Astrocyte (in vitro differentiated cells and primary cell): ENCODE measurements at regions not wholly inside any gene's neighbourhood (a gene's known extent, or its start where the extent isn't known, plus 50 kb on each side); places are given as distances from the start of the nearest gene placed in this dataset.

Experiments used
- CTCF ChIP-seq: IDR thresholded peaks from 2 replicates; pipeline ENCODE4 v1.5.1; 2011; ENCODE audit warnings: low read depth, mild to moderate bottlenecking, inconsistent platforms, low read length, moderate library complexity; ENCODE audit not compliant: insufficient read depth
- EZH2 ChIP-seq: IDR thresholded peaks from 2 replicates; pipeline ENCODE4 v1.6.1; 2012; ENCODE audit warnings: mild to moderate bottlenecking, low read length, inconsistent platforms; ENCODE audit not compliant: insufficient read depth

GRCh38 chr1:101115112-101115511 is 89.5 kb upstream of the DPH5 start:
- TF ChIP-seq CTCF = no peak
- TF ChIP-seq EZH2 = no peak
